ENCODE measurements at regions not wholly inside any gene's neighbourhood (a gene's known extent, or its start where the extent isn't known, plus 50 kb on each side); places are given as distances from the start of the nearest gene placed in this dataset.
"Not testable (repeated sequence)": the region's sequence is repeated elsewhere in the genome, so short reads cannot be mapped to it uniquely, and the experiment has no call there.

GRCh38 chr11:82501174-82501573 is 232.5 kb downstream of the FAM181B start:
- not testable (repeated sequence) for H3K9ac ChIP-seq (ENCODE audit: low read depth in 1 of 2, low read length in 2 of 2); H3K9me3 ChIP-seq (ENCODE audit: control insufficient read depth in 2 of 2, low read length in 2 of 2); H3K4me1 ChIP-seq (ENCODE audit: control insufficient read depth in 2 of 2, insufficient read depth in 2 of 2, low read length in 2 of 2); H3K27me3 ChIP-seq (ENCODE audit: control insufficient read depth in 2 of 2, insufficient read depth in 2 of 2, low read length in 2 of 2); H3K36me3 ChIP-seq (ENCODE audit: control insufficient read depth in 2 of 2, insufficient read depth in 2 of 2, low read length in 2 of 2); H3K27ac ChIP-seq (ENCODE audit: low read depth in 2 of 2, low read length in 2 of 2); H3K4me3 ChIP-seq (ENCODE audit: low read length in 2 of 2)

DNA sequence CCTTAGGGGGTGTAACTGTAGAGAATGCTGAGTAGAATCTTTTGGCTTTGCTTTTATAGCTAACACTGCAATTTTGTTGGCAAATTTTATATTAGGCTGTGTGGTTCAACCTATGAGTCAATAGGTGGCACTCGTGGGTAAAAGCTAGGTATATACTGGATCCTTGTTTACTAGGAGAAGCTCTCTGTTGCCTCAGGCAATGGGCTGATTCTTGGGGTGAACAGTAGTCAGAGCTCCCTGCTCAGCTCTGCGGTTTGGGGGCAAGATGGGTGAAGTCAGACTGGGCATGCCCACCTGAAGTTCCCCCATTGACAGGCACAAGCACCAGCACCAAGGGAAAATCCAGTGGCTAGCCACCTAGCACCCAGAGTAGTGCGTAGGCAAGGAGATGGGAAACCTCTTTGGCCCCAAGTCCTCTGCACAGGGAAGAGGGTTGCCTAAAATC is 238.7 kb downstream of the FAM181B start:
- no peak overlapping the region for H3K9ac ChIP-seq (ENCODE audit: low read depth in 1 of 2, low read length in 2 of 2)
- peaks cover 0 to 4% of the 10 kb centered on the region in 2 donors for H3K9me3 ChIP-seq (ENCODE audit: control insufficient read depth in 2 of 2, low read length in 2 of 2)
- no peak overlapping the region for H3K4me3 ChIP-seq (ENCODE audit: low read length in 2 of 2)
- H3K27ac ChIP-seq (ENCODE audit: low read depth in 2 of 2, low read length in 2 of 2) = no peak overlapping the region
- no peaks in the 10 kb centered on the region for H3K36me3 ChIP-seq (ENCODE audit: control insufficient read depth in 2 of 2, insufficient read depth in 2 of 2, low read length in 2 of 2)
- H3K27me3 ChIP-seq (ENCODE audit: control insufficient read depth in 2 of 2, insufficient read depth in 2 of 2, low read length in 2 of 2) = no peaks in the 10 kb centered on the region
- no peaks in the 10 kb centered on the region for H3K4me1 ChIP-seq (ENCODE audit: control insufficient read depth in 2 of 2, insufficient read depth in 2 of 2, low read length in 2 of 2)

GRCh38 chr11:82474876-82475275 is 258.8 kb downstream of the FAM181B start:
- Histone ChIP-seq H3K27me3 (ENCODE audit: control insufficient read depth in 2 of 2, insufficient read depth in 2 of 2, low read length in 2 of 2) (no peaks in the 10 kb centered on the region), H3K9ac (ENCODE audit: low read depth in 1 of 2, low read length in 2 of 2) (no peak overlapping the region), H3K9me3 (ENCODE audit: control insufficient read depth in 2 of 2, low read length in 2 of 2) (no peaks in the 10 kb centered on the region), H3K36me3 (ENCODE audit: control insufficient read depth in 2 of 2, insufficient read depth in 2 of 2, low read length in 2 of 2) (no peaks in the 10 kb centered on the region), H3K4me1 (ENCODE audit: control insufficient read depth in 2 of 2, insufficient read depth in 2 of 2, low read length in 2 of 2) (no peaks in the 10 kb centered on the region), H3K27ac (ENCODE audit: low read depth in 2 of 2, low read length in 2 of 2) (no peak overlapping the region), H3K4me3 (ENCODE audit: low read length in 2 of 2) (no peak overlapping the region)

DNA sequence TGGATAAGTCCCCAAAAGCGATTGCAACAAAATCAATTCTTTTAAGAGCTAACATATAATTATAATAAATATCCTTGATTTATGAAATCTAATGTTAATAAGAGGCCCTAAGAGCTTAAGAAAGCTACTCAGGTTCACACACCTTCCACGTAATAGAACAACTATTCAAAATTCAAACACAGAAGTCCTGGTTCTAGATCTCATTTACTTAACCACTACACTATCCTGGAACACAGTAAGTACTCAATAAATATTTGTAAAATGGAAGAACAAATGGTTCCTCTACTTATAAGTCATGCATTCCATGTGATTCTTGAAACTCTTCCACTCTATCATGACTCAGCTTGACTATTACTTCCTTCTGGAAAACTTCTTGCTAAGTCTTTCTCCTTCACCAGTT is 268.2 kb downstream of the FAM181B start:
- no peak overlapping the region for H3K27ac ChIP-seq (ENCODE audit: low read depth in 2 of 2, low read length in 2 of 2)
- H3K4me1 ChIP-seq (ENCODE audit: control insufficient read depth in 2 of 2, insufficient read depth in 2 of 2, low read length in 2 of 2) = no peaks in the 10 kb centered on the region
- no peak overlapping the region for H3K9ac ChIP-seq (ENCODE audit: low read depth in 1 of 2, low read length in 2 of 2)
- no peaks in the 10 kb centered on the region for H3K36me3 ChIP-seq (ENCODE audit: control insufficient read depth in 2 of 2, insufficient read depth in 2 of 2, low read length in 2 of 2)
- no peak overlapping the region for H3K4me3 ChIP-seq (ENCODE audit: low read length in 2 of 2)
- H3K9me3 ChIP-seq (ENCODE audit: control insufficient read depth in 2 of 2, low read length in 2 of 2) = no peaks in the 10 kb centered on the region
- no peaks in the 10 kb centered on the region for H3K27me3 ChIP-seq (ENCODE audit: control insufficient read depth in 2 of 2, insufficient read depth in 2 of 2, low read length in 2 of 2)

DNA sequence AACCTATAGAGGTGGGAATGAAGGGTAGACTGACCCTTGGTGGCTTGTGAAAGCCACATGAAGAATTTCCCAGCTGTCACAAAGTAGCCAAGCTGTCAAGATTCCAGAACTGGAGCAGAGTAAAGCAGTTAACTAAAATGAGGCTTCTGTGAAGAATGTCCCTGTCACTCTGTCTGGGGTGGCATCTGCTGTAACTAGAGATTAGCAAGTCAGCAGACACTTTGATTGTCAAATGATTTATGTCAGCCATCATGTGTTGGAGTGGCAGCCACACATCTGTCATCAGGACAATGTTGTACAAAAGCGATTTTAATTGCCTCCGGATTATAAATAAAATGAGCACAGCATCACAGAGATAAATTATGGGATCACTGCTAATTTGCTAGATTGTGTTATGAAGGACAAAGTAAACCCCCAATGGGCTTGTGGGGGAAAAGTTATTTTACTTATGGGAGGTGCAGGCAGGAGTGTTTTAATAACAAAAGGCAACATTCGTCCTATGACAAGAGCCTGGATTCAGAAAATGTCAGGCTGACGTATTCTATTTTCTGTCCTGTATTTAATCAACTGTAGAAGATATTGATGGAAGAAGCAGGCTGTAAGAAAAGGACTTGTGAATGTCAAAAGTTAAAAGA is 270.9 kb downstream of the FAM181B start:
- no peaks in the 10 kb centered on the region for H3K36me3 ChIP-seq (ENCODE audit: control insufficient read depth in 2 of 2, insufficient read depth in 2 of 2, low read length in 2 of 2)
- H3K4me3 ChIP-seq (ENCODE audit: low read length in 2 of 2) = no peak overlapping the region
- H3K27ac ChIP-seq (ENCODE audit: low read depth in 2 of 2, low read length in 2 of 2) = no peak overlapping the region
- H3K4me1 ChIP-seq (ENCODE audit: control insufficient read depth in 2 of 2, insufficient read depth in 2 of 2, low read length in 2 of 2) = no peaks in the 10 kb centered on the region
- no peaks in the 10 kb centered on the region for H3K27me3 ChIP-seq (ENCODE audit: control insufficient read depth in 2 of 2, insufficient read depth in 2 of 2, low read length in 2 of 2)
- H3K9me3 ChIP-seq (ENCODE audit: control insufficient read depth in 2 of 2, low read length in 2 of 2) = no peaks in the 10 kb centered on the region
- no peak overlapping the region for H3K9ac ChIP-seq (ENCODE audit: low read depth in 1 of 2, low read length in 2 of 2)

DNA sequence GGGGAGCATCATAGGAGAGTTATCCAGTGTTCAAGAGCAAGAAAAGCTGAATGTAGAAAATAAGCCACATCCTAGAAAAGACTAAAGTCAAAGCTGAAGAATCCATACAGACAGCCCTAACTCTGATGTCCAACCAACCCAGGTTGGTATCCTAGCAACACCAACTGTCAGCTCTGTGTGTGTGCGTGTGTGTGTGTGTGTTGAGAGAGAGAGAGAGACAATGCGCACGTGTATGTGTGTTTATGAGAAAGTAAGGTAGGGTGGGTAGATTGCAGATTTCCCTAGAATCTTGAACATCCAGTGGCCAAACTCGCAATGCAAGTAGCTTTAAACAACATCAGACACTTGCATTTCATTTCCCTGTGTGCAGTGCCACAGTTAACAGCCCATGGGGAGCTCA is 274.9 kb downstream of the FAM181B start:
- H3K36me3 ChIP-seq (ENCODE audit: control insufficient read depth in 2 of 2, insufficient read depth in 2 of 2, low read length in 2 of 2) = no peaks in the 10 kb centered on the region
- H3K27ac ChIP-seq (ENCODE audit: low read depth in 2 of 2, low read length in 2 of 2) = no peak overlapping the region
- no peaks in the 10 kb centered on the region for H3K9me3 ChIP-seq (ENCODE audit: control insufficient read depth in 2 of 2, low read length in 2 of 2)
- no peak overlapping the region for H3K4me3 ChIP-seq (ENCODE audit: low read length in 2 of 2)
- no peaks in the 10 kb centered on the region for H3K27me3 ChIP-seq (ENCODE audit: control insufficient read depth in 2 of 2, insufficient read depth in 2 of 2, low read length in 2 of 2)
- no peaks in the 10 kb centered on the region for H3K4me1 ChIP-seq (ENCODE audit: control insufficient read depth in 2 of 2, insufficient read depth in 2 of 2, low read length in 2 of 2)
- no peak overlapping the region for H3K9ac ChIP-seq (ENCODE audit: low read depth in 1 of 2, low read length in 2 of 2)

GRCh38 chr11:82458147-82458546 is 275.5 kb downstream of the FAM181B start:
- Histone ChIP-seq H3K9ac (ENCODE audit: low read depth in 1 of 2, low read length in 2 of 2) (no peak overlapping the region), H3K36me3 (ENCODE audit: control insufficient read depth in 2 of 2, insufficient read depth in 2 of 2, low read length in 2 of 2) (no peaks in the 10 kb centered on the region), H3K4me1 (ENCODE audit: control insufficient read depth in 2 of 2, insufficient read depth in 2 of 2, low read length in 2 of 2) (no peaks in the 10 kb centered on the region), H3K4me3 (ENCODE audit: low read length in 2 of 2) (no peak overlapping the region), H3K27me3 (ENCODE audit: control insufficient read depth in 2 of 2, insufficient read depth in 2 of 2, low read length in 2 of 2) (no peaks in the 10 kb centered on the region), H3K27ac (ENCODE audit: low read depth in 2 of 2, low read length in 2 of 2) (no peak overlapping the region), H3K9me3 (ENCODE audit: control insufficient read depth in 2 of 2, low read length in 2 of 2) (no peaks in the 10 kb centered on the region)

DNA sequence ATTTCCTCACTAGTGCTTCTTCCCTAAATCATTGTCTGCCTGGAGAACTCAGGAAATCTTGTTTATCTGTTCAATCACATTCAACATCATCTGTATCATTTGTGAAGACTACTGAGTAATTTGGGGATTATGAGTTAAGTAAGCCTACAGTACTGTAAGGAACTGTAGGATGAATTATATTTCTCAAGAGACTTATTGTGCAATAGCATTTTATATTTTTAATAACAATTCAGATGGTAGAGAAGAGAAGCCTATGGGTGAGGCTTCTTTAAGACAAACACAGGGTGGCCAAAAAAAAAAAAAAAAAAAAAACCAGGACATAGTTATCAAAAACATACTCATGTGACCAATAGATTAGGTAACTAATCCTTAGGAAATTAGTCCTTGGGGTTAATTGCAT is 282.7 kb downstream of the FAM181B start:
- no peaks in the 10 kb centered on the region for H3K4me1 ChIP-seq (ENCODE audit: control insufficient read depth in 2 of 2, insufficient read depth in 2 of 2, low read length in 2 of 2)
- no peak overlapping the region for H3K27ac ChIP-seq (ENCODE audit: low read depth in 2 of 2, low read length in 2 of 2)
- H3K9me3 ChIP-seq (ENCODE audit: control insufficient read depth in 2 of 2, low read length in 2 of 2) = no peaks in the 10 kb centered on the region
- no peaks in the 10 kb centered on the region for H3K36me3 ChIP-seq (ENCODE audit: control insufficient read depth in 2 of 2, insufficient read depth in 2 of 2, low read length in 2 of 2)
- H3K4me3 ChIP-seq (ENCODE audit: low read length in 2 of 2) = no peak overlapping the region
- no peak overlapping the region for H3K9ac ChIP-seq (ENCODE audit: low read depth in 1 of 2, low read length in 2 of 2)
- H3K27me3 ChIP-seq (ENCODE audit: control insufficient read depth in 2 of 2, insufficient read depth in 2 of 2, low read length in 2 of 2) = no peaks in the 10 kb centered on the region

DNA sequence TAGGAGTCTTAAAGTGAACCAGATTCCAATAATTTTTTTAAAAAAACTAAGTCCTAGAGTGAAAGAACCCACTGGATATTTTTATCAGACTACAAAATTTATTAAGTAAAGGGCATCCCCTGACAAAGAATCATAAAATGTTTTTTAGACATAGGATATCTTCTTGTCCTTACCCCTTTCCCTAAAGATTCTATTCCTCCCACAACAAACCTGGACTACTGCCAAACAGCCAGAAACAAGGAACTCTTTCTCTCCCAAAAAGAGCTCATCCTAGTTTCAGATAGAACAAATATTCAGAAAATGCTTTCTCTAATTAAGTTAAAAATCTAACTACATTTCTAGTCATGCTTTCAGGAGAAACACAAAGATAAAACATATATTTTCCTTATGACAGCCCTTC is 327.1 kb downstream of the FAM181B start:
- H3K9me3 ChIP-seq (ENCODE audit: control insufficient read depth in 2 of 2, low read length in 2 of 2) = peaks cover 0 to 1% of the 10 kb centered on the region in 2 donors
- H3K4me1 ChIP-seq (ENCODE audit: control insufficient read depth in 2 of 2, insufficient read depth in 2 of 2, low read length in 2 of 2) = no peaks in the 10 kb centered on the region
- H3K36me3 ChIP-seq (ENCODE audit: control insufficient read depth in 2 of 2, insufficient read depth in 2 of 2, low read length in 2 of 2) = no peaks in the 10 kb centered on the region
- H3K27me3 ChIP-seq (ENCODE audit: control insufficient read depth in 2 of 2, insufficient read depth in 2 of 2, low read length in 2 of 2) = no peaks in the 10 kb centered on the region
- no peak overlapping the region for H3K4me3 ChIP-seq (ENCODE audit: low read length in 2 of 2)
- H3K27ac ChIP-seq (ENCODE audit: low read depth in 2 of 2, low read length in 2 of 2) = no peak overlapping the region
- H3K9ac ChIP-seq (ENCODE audit: low read depth in 1 of 2, low read length in 2 of 2) = no peak overlapping the region

- no peaks in the 10 kb centered on the region for H3K4me1 ChIP-seq (ENCODE audit: control insufficient read depth in 2 of 2, insufficient read depth in 2 of 2, low read length in 2 of 2)
- peaks cover 0 to 1% of the 10 kb centered on the region in 2 donors for H3K9me3 ChIP-seq (ENCODE audit: control insufficient read depth in 2 of 2, low read length in 2 of 2)
- no peak overlapping the region for H3K9ac ChIP-seq (ENCODE audit: low read depth in 1 of 2, low read length in 2 of 2)
- H3K36me3 ChIP-seq (ENCODE audit: control insufficient read depth in 2 of 2, insufficient read depth in 2 of 2, low read length in 2 of 2) = no peaks in the 10 kb centered on the region
- H3K27ac ChIP-seq (ENCODE audit: low read depth in 2 of 2, low read length in 2 of 2) = no peak overlapping the region
- H3K4me3 ChIP-seq (ENCODE audit: low read length in 2 of 2) = no peak overlapping the region
- H3K27me3 ChIP-seq (ENCODE audit: control insufficient read depth in 2 of 2, insufficient read depth in 2 of 2, low read length in 2 of 2) = no peaks in the 10 kb centered on the region
Measured at GRCh38 chr11:82405421-82405820, 328.2 kb downstream of the FAM181B start.

GRCh38 chr11:82404981-82405380 is 328.7 kb downstream of the FAM181B start:
- H3K27me3 ChIP-seq (ENCODE audit: control insufficient read depth in 2 of 2, insufficient read depth in 2 of 2, low read length in 2 of 2) = no peaks in the 10 kb centered on the region
- H3K27ac ChIP-seq (ENCODE audit: low read depth in 2 of 2, low read length in 2 of 2) = no peak overlapping the region
- no peak overlapping the region for H3K9ac ChIP-seq (ENCODE audit: low read depth in 1 of 2, low read length in 2 of 2)
- H3K4me3 ChIP-seq (ENCODE audit: low read length in 2 of 2) = no peak overlapping the region
- no peaks in the 10 kb centered on the region for H3K4me1 ChIP-seq (ENCODE audit: control insufficient read depth in 2 of 2, insufficient read depth in 2 of 2, low read length in 2 of 2)
- H3K36me3 ChIP-seq (ENCODE audit: control insufficient read depth in 2 of 2, insufficient read depth in 2 of 2, low read length in 2 of 2) = no peaks in the 10 kb centered on the region
- H3K9me3 ChIP-seq (ENCODE audit: control insufficient read depth in 2 of 2, low read length in 2 of 2) = no peaks in the 10 kb centered on the region

Measured in mucosa of rectum (tissue), 2 donors.